NB4 (cell line): ENCODE measurements at regions not wholly inside any gene's neighbourhood (a gene's known extent, or its start where the extent isn't known, plus 50 kb on each side); places are given as distances from the start of the nearest gene placed in this dataset.

Experiments used
- DNase-seq: peaks from one replicate; pipeline ENCODE4 v3.0.0; 2010; ENCODE audit warnings: low read depth
- H3K4me3 ChIP-seq: one replicate; pipeline ENCODE4 v1.5.1; 2011; ENCODE audit warnings: mild to moderate bottlenecking, low read depth, low read length, moderate library complexity
- CTCF ChIP-seq: IDR thresholded peaks from one replicate; pipeline ENCODE4 v1.5.1; 2012; ENCODE audit warnings: low read depth, low read length
- MAX ChIP-seq: IDR thresholded peaks from 2 replicates; pipeline ENCODE4 v1.6.1; 2011; ENCODE audit warnings: low read depth, low read length
- MYC ChIP-seq: IDR thresholded peaks from 2 replicates; pipeline ENCODE4 v1.6.1; 2011; ENCODE audit warnings: low read depth, low read length
- POLR2A ChIP-seq: IDR thresholded peaks from 2 replicates; pipeline ENCODE4 v1.6.1; 2011; ENCODE audit warnings: mild to moderate bottlenecking; ENCODE audit not compliant: insufficient read length; ENCODE audit errors: extremely low read depth

- H3K4me3 ChIP-seq, result no peak overlapping the region
- TF ChIP-seq CTCF (no peak), POLR2A (no peak), MAX (no peak), MYC (no peak)
- no peak for DNase-seq
Observed at GRCh38 chr13:73479351-73479750, 420.5 kb downstream of the KLF5 start.

- no peak overlapping the region for H3K4me3 ChIP-seq
- no peak for DNase-seq
- no peak for TF ChIP-seq POLR2A
Observed at GRCh38 chr13:73477441-73477840, 418.6 kb downstream of the KLF5 start.

- DNase-seq, result no peak
- no peak overlapping the region for H3K4me3 ChIP-seq
- no peak for TF ChIP-seq MYC
- no peak for TF ChIP-seq CTCF
- TF ChIP-seq MAX, result no peak
Observed at GRCh38 chr13:73473016-73473415, 414.2 kb downstream of the KLF5 start.

- TF ChIP-seq POLR2A (no peak), MYC (no peak), MAX (no peak), CTCF (no peak)
- no peak overlapping the region for H3K4me3 ChIP-seq
- no peak for DNase-seq
Observed at GRCh38 chr13:73467125-73467524, 408.3 kb downstream of the KLF5 start.

GRCh38 chr13:73466561-73466960 lies 407.8 kb downstream of the KLF5 start:
- no peak overlapping the region for H3K4me3 ChIP-seq
- no peak for DNase-seq
- TF ChIP-seq POLR2A, result no peak
- TF ChIP-seq MYC, result no peak
- no peak for TF ChIP-seq MAX
- TF ChIP-seq CTCF, result no peak

GRCh38 chr13:73465617-73465971 lies 406.8 kb downstream of the KLF5 start:
- no peak for DNase-seq
- H3K4me3 ChIP-seq, result no peak overlapping the region
- TF ChIP-seq POLR2A (no peak), MAX (no peak), MYC (no peak), CTCF (no peak)
